ENCODE measurements at regions not wholly inside any gene's neighbourhood (a gene's known extent, or its start where the extent isn't known, plus 50 kb on each side); places are given as distances from the start of the nearest gene placed in this dataset.

- TF ChIP-seq CTCF (IDR thresholded peaks at IDR 0.05) (no peak), POLR2A (IDR thresholded peaks at IDR 0.05) (no peak)
These were observed 908.0 kb upstream of the SORCS1 start for GRCh38 chr10:108072466-108072865.

Measured in ovary (tissue), 3 donors.